Brain microvascular endothelial cell (primary cell): ENCODE measurements at regions not wholly inside any gene's neighbourhood (a gene's known extent, or its start where the extent isn't known, plus 50 kb on each side); places are given as distances from the start of the nearest gene placed in this dataset.

Source experiments
- DNase-seq: peaks from one replicate; pipeline ENCODE4 v3.0.0-alpha.2; 2020
- H3K27ac ChIP-seq: fragments of 250-450 bp; sonication (Bioruptor Pico); 2 replicates; pipeline ENCODE4 v1.5.1; 2020; ENCODE audit warnings: mild to moderate bottlenecking, moderate library complexity
- H3K27me3 ChIP-seq: fragments of 250-450 bp; sonication (Bioruptor Pico); replicated peaks from 2 replicates; pipeline ENCODE4 v1.5.1; 2020; ENCODE audit warnings: mild to moderate bottlenecking
- H3K36me3 ChIP-seq: fragments of 250-450 bp; sonication (Bioruptor Pico); replicated peaks from 2 replicates; pipeline ENCODE4 v1.5.1; 2020; ENCODE audit warnings: mild to moderate bottlenecking
- H3K4me3 ChIP-seq: 2 replicates; pipeline ENCODE4 v1.5.1; 2011; ENCODE audit warnings: low read depth, mild to moderate bottlenecking, control low read depth, low read length, moderate library complexity
- in situ Hi-C: cut with HindIII; loops from 2 replicates; pipeline ENCODE4 v1.10.0; 2017; ENCODE audit warnings: low sequenced_read_pairs, low pct_ligation_motif_present
- TF ChIP-seq, protein P1 (sequence below): IDR thresholded peaks from 2 replicates; pipeline ENCODE4 v1.5.1; 2011; ENCODE audit warnings: low read depth, mild to moderate bottlenecking, moderate library complexity, low read length, control low read depth, inconsistent platforms; ENCODE audit errors: missing control alignments

DNA sequence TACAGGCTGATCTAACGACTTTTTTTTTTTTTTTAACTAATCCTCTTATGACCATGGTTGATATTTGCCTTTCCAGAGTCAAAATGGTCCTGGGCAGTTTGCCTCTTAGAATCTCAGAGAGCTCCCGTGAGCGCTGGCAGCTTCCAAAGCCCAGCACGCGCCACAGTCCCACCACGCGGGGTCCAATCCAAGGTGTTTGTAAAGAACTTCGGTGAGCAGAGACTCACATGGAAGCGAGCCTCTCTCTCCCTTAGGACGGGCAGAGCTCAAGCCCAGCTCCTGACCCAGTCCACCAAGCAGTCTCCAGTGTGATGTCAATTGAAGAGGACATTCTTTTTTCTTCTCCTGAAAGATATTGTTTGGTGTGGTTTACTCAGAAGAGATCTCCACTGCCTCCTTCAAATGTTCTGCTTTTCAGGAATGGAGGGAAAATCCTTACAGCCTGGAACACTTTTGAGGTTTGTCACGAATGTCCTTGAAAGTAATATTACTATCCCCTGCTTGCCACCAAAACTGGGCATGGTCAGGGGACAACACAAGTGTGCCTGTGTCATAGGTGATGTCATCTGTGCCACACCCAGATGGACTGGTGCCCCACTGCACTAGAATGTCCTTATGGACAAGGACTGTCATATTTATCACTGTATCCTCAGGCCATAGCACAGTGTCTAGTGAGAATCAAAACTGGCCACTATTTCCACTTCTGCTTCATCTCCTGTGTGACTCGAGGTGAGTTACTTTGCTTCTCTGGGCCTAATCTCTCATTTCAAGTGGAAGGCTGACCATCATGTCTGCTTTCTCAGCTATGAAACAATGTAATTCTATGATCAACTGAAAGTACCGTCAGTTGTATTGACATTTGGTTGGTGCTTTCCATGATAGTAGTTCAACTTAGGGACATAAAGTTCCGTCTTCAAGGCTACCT is 97.4 kb upstream of the EDEM3 start:
- no peaks in the 10 kb centered on the region for H3K27me3 ChIP-seq
- DNase-seq, result no peak
- H3K4me3 ChIP-seq, result no peak overlapping the region
- TF ChIP-seq, protein P1, sequence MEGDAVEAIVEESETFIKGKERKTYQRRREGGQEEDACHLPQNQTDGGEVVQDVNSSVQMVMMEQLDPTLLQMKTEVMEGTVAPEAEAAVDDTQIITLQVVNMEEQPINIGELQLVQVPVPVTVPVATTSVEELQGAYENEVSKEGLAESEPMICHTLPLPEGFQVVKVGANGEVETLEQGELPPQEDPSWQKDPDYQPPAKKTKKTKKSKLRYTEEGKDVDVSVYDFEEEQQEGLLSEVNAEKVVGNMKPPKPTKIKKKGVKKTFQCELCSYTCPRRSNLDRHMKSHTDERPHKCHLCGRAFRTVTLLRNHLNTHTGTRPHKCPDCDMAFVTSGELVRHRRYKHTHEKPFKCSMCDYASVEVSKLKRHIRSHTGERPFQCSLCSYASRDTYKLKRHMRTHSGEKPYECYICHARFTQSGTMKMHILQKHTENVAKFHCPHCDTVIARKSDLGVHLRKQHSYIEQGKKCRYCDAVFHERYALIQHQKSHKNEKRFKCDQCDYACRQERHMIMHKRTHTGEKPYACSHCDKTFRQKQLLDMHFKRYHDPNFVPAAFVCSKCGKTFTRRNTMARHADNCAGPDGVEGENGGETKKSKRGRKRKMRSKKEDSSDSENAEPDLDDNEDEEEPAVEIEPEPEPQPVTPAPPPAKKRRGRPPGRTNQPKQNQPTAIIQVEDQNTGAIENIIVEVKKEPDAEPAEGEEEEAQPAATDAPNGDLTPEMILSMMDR, result no peak
- no peak overlapping the region for H3K27ac ChIP-seq
- H3K36me3 ChIP-seq, result no peaks in the 10 kb centered on the region
- in situ Hi-C loops, result no loop called here

DNA sequence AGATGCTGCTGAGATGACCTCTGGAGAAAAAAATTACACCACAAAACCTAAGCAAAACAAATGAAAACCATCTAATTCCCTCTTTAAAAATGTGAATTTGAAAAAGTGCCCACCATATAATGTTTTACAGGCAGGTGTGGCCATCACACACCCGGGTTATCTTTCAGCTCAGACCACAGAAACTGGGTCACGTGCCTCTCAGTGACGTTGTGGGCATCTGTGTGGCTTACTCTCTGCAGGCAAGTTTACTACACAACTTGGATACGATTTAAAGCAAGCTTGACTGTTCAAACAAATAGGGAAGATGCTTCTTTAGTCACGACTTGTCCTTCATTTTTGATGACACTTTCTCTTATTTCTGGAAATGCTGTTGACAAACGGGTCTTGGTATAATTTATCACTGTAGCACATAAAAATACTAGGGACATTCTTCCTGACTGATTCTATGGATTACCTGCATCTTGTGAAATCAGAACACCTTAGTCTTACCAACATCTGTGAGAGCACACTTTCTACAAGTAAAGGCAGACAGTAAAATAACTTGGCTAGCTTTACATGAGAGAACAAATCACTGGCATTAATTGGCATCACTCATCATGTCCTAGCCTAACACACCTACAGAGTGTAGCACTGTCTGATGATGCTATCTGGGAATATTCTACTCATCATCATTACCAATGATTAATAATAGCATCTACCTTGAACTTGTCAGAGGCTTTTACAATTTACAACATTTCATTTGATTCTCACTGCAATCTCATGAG is 89.3 kb upstream of the EDEM3 start:
- in situ Hi-C loops, result no loop called here
- H3K27me3 ChIP-seq, result no peaks in the 10 kb centered on the region
- H3K4me3 ChIP-seq, result no peak overlapping the region
- H3K27ac ChIP-seq, result no peak overlapping the region
- TF ChIP-seq, protein P1, result no peak
- DNase-seq, result no peak
- H3K36me3 ChIP-seq, result no peaks in the 10 kb centered on the region

DNA sequence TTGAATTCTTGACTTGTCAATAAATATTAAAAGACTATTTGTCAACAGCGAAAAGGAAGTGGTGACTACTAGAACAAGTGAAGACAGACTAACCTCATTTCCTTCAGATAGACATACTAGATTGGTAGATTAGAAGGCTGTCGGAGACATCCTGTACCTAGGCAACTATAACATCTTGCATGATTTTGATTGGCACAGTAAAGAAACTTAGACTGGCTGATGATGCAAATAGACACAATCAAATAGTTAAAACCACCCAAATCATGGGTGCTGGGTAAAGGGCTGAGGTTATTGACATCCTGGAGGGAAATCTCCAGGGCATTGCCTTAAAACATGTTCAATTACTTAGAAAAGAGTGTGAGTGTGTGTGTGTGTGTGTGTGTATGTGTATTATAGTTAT is 85.9 kb upstream of the EDEM3 start:
- no peak for DNase-seq
- no peaks in the 10 kb centered on the region for H3K36me3 ChIP-seq
- H3K27me3 ChIP-seq, result no peaks in the 10 kb centered on the region
- no peak overlapping the region for H3K4me3 ChIP-seq
- in situ Hi-C loops, result no loop called here
- H3K27ac ChIP-seq, result no peak overlapping the region
- TF ChIP-seq, protein P1, result no peak

DNA sequence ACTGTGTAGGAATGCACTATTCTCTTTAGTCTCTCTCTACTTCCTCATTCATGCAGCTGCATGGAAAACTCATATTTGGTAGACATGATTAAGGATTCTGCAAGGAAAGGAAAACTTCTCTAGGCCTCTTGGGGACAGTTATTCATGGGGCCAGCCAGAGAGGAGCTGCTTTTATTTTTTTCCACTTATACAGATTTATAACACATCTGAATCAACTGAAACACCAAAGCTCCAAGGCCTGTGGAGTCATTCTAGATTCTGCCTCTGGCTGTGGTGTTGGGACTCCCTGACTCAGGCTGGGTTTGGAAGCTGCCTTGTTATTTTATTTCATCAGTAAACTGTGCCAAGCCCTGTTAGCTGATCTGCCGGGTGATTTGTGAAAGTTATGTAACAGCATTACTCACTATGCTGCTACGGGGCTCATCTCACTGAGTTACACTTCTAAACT is 83.9 kb upstream of the EDEM3 start:
- no peaks in the 10 kb centered on the region for H3K27me3 ChIP-seq
- H3K27ac ChIP-seq, result no peak overlapping the region
- H3K4me3 ChIP-seq, result no peak overlapping the region
- in situ Hi-C loops, result no loop called here
- TF ChIP-seq, protein P1, result peak; percentile 5
- peak; percentile 92 for DNase-seq
- no peaks in the 10 kb centered on the region for H3K36me3 ChIP-seq

DNA sequence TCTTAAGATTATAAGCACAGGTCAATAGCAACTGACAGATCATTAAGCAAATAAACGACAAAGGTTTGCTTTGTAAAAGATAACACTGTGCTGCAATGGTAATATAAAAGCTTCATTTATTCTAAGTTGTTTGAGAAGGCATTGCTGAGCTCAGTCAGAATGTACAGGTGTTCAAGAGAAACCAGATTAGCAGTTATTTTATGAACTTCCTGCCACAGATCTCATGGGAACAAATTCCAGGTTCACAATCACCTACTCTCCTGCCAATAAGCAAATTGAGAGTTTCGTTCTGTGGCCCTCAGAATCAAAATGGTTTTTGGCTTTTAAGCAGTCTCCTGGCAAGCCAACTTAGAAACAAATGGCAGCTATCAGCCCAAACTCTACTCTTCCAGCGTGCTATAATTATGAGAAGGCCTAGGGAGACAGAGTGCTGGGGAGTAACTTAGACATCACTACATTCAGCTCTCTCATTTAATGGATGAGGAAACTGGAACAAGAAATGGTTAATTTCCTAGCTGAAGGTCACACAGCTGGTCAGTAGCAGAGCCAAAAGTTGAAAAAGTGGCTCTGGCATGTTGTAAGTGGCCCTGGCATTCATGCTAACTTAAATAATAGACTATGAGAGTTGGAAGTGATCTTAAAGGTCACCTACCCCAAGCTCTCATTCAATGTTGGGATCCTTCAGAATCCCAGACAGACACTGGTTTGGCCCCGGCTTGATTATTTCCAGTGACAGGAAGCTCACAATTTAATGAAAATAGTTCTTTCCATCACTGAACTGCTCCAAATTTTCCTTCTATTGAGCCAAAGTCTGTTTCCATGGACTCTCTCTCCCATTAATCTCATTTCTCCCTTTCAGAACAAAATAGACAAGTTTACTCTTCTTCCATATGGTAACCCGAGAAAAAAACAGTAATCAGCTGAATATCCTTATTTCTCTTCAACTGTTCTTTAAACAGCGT is 82.6 kb upstream of the EDEM3 start:
- no peak for DNase-seq
- Histone ChIP-seq H3K27me3 (no peaks in the 10 kb centered on the region), H3K27ac (no peak overlapping the region), H3K36me3 (no peaks in the 10 kb centered on the region), H3K4me3 (no peak overlapping the region)
- in situ Hi-C loops, result no loop called here
- TF ChIP-seq, protein P1, result no peak
